HG03432 (cell line): ENCODE measurements at regions not wholly inside any gene's neighbourhood (a gene's known extent, or its start where the extent isn't known, plus 50 kb on each side); places are given as distances from the start of the nearest gene placed in this dataset.
"Not testable (repeated sequence)": the region's sequence is repeated elsewhere in the genome, so short reads cannot be mapped to it uniquely, and the experiment has no call there.

Source experiments
- ATAC-seq: cut with Tn5 transposase; IDR thresholded peaks from one replicate; pipeline ENCODE4 v1.9.1; 2021; ENCODE audit warnings: mild to moderate bottlenecking, moderate library complexity; ENCODE audit not compliant: unreplicated experiment

DNA sequence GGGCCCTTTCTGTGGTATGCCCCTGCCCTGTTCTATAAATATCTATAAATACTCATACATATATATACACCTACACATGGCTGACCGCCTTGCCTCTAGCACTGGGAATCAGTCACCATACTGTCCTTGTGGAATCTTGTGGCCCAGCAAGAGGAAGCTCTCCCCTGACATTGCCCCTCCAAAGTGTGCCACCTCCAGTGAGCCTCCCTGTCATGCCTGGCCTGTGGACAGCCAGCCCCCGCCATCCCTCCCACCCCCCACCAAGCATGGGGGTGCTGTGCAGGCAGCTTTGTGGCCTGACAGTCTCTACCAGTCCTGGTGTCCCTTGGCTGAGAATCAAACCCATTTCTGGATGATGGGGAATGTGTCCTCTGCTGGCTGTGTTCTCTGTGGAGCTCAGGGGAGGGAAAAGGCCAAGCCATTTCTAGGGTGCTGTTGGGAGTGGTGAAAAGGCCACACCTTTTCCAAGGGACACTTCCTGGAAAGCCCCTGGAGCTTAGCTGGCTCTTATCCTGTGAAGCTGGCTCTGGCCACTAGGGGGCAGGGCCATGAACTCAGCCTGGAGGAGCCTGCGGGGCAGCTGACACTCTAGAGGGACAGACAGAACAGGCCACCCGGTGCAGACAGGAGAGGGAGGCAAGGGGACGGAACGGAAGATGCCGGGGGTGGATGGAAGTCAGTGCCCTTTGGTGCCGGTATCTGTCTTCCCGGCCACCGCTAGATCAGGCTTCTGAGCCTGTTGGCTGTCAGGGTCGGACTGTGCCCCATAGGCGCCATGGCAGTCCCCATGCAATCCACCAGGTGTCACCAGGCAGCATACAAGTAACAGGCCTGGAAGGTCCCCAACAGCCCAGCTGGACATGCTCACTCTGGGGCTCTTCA lies 167.2 kb downstream of the TBC1D2B start:
- not testable (repeated sequence) for ATAC-seq

DNA sequence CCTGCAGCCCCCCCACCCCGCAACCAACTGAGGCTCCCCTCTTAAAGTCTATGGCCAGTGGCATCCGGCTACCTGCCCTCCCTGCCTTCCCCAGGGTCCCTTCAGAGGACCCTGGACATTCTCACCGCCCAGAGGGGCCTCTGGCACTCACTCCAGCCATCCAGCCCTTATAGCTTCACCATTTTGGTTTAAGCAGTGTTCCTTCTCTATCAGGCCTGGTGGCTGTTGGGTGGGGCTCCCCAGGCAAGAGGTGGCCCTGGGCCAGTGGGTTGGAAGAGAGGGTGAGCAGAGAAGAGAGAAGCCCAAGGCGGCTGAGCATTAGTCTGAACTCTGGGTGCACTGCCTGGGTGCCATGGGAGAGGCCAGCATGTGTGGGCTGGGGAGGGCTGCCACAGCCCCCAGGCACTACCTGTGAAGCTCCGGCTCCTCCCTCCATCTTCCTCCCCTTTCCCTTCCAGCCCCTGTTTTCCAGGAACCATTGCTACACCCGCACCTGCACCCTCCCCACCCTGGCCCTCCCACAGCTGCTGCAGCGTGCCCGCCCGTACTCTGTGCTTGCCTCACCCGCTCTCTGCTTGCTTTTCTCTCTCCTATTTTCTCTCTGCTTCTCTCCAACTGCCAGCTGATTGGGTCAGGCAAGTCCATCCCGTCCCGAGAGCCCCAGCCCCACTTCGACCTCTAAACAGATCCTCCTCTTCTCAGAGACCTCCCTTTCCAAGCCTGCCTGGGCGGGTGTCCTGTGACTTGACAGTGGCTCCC lies 168.2 kb downstream of the TBC1D2B start:
- no peak for ATAC-seq

DNA sequence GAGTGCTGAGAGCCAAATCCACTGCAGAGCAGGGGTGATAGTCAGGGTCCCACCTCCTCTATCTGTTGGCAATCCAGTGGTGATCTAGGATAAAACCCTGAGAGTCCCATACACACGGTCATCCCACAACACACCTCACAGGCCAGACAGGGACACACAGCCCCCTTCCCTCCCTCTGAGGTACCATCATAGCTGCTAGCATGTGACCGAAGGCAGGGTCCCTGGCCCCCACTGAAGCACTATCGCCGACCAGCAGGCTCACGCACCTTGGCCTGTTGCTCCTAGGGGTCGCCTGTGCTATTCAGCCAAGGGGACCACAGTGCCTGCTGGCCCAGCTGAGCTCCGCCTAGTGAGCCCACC lies 168.8 kb downstream of the TBC1D2B start:
- not testable (repeated sequence) for ATAC-seq

DNA sequence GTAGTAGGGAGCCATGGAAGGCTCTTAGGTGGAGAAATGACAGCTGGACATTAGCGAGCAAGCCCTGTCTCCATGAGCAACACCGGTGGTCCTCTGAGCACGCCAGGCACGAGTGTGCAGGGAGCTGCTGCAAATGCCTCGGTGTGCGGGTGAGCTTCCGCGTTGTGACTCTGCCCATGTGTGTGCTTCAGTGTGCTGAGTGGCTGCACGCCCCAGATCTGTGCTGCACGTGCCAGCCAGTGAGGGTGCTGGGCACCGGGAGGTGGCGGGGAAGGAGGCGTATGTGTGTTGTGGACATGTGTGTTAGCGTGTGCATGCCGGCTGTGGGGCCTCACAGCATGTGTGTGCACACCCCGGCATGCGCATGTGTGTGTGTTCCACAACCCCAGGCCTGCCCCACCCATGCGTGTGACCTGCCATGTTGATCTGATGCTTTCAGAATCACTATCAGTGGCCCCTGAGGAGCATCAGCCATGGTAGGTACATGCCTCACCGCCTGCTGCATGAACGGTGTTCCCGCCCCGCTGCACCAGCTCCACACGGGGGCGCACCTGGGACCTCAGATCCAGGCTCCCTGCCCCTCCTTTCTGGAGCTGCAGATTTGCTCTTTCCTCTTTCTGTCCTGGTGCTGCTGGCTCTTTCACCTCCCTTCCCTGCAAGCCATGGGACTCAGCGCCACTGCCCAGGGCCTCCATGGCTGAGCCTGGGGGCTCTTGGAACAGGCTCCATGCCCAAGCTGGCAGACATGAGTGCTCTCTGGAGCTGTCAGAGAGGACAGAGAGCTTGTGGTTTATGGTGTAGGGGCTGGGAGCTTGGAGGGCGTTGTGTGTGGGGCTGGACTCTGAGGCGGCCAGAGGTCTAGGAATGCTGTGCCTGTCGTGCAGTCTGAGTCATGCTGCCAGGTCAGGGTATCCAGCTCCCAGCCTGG lies 169.4 kb downstream of the TBC1D2B start:
- ATAC-seq = no peak

DNA sequence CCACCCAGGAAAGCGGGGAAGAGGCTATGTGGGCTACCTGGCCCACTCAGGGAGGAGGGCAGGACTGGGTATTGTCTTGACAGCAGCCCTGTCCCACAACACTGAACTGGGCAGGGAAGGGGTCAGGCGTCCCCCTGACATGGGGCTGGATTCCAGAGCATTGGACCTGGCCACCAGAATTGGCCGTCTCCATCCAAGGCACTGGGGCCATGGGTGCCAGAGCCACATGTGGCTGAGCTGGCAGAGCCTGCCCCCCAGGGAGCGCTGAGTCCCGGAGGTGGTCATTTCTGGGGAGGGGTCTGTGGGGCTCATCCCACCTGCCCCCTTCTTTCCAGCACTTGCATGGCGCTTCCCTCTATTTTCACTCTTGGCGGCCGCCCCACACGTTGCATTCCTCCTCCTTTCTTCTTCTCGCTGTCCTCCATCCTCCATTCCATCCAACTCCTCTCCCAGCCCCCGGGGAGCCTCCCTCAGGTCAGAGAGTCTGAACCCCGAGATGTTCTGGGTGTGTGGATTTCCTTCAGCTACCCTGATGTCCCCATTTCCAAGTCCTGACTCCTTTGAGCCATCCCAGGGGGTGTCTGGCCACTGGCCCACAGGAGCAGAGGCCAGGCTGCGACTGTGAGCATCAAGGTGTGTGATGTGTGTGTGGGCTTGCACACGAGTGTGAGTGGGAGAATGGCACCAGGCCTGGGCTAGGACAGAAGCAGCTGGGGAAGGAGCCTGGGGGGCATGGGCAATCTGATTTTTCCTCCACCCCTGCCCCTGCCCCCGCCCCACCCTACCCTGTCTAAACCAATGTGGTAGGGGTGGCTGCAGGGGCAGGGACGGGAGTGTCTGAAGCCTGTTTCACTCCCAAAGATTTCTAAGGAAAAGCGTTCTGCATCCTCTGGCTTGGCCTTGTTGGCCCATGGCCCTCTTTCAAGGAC lies 171.2 kb downstream of the TBC1D2B start:
- ATAC-seq = not testable (repeated sequence)

DNA sequence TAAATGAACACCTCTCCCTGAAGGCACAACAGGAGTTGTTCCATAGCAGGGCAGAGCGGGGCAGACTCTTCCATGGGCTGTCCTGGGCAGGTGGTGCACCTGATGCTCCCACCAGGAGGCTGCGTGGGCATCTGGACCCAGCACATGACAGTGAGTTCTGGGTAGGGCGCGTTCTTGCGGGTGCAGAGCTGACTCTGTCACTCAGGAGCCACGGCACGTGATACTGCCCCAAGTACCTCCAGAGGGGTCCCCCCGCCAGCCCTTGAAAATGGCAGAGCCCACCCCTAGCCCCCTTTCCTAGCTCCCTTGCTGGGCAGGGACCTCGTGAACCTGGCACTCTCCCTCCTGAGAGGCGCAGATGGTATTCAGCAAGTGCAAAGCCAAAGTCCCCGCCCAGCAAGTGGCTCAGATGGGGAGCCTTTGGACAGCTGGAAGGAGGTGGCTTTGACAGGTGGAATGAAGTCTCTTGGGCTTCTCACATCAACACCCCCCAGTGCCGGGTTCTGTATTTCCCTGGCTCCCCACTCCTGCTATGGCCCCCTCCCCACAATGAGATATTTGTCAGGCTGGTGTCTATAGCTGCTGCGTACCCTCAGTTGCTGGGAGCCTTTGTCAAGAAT lies 172.1 kb downstream of the TBC1D2B start:
- ATAC-seq = no peak

DNA sequence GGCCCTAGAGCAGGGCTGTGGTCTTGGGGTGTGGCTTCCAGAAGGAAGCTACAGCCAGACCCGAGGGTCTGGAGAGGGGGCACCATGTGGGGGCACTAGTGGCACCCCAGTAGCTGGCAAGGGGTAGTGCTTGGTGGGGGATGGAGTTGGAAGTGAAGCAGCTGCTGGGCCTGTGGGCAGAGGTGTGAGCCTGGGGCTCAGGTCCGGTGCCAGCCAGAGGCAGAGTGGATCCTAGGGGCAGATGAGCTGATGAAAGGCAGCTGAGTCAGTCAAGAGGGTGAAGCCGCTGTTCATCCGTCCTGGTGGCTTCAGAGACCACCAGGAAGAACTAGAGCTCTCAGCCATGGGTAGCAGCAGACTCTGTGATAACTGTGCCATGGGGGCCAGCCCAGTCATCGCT lies 172.6 kb downstream of the TBC1D2B start:
- ATAC-seq = no peak

DNA sequence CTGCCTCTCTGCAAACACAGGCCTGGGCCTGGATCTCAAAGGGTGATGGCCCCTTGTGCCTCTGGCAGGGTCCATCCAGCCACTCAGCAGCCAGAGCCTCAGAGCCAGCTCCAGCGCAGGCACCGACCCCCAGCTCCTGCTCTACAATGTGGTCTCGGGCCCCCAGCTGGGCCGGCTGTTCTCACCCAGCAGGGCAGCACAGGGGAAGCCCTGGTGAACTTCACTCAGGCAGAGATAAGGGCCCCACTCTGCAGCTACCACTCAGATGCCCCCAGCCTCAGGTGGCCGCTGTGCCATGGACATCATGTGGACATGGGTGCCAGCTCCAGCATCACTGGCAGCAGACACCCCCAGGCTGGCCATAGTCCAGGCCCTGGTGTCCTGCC lies 173.1 kb downstream of the TBC1D2B start:
- no peak for ATAC-seq

DNA sequence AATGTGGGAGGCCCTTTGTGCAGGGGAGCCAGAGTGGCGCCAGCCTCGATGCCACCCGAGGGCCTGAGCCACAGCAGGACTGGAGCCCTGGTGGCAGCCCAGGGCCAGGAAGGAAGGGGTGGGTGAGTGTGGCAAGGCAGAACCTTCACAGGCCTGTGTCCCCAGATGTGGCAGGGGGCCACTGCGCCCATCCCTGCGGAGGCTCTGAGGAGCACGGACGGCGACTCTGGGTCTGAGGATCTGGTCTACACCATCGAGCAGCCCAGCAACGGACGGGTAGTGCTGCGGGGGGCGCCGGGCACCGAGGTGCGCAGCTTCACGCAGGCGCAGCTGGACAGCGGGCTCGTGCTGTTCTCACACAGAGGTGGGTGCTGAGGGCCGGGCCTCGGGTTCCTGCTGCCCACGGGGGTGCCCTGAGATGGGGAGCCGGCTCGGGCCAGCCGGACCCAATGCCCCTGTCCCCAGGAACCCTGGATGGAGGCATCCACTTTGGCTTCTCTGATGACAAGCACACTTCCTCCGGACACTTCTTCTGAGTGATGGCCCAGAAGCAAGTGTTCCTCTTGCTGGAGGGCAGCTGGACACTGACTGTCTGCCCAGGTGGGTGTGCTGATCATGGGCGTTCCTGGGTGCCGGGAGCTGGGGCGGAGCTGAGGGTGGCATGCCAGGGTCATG lies 173.6 kb downstream of the TBC1D2B start:
- ATAC-seq = not testable (repeated sequence)

DNA sequence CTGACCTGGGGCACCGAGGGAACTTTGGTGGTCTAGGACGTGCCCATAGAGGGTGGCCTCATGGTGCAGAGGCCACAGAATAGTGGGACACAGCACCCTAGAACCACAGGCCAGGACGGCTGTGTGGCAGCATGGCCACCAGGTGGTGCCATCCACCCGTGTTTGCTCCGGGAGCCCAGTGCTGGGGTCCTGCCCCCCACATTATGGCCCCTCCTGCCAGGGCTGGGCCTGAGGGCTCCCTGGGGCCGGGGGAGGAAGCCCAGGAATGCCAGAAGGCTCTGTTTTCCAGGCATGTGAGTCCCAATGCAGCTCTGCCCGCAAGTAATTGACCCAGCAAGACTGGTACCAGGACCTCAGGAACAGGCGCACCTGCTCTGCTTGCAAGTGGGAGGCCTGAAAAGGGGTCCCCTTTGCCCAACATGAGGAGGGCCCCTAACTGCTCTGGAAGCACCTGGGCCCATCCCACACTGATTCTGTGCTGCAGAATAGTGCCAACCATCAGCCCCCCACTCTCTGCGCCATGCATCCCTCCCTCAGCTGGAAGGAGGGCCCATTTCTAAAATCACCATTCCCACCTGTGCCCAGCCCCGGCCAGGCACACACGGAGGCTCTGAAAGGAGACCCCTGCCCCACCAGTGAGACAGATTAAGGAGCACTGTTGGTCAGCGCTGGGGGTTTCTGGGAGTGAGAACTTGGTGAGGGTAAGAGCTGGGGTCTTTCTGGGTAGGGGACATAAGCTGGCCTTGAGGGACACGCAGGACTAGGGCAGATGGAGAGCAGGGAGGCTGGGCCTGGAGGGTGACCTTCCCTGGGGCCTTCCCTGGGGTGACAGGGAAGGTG lies 174.4 kb downstream of the TBC1D2B start:
- ATAC-seq = not testable (repeated sequence)

DNA sequence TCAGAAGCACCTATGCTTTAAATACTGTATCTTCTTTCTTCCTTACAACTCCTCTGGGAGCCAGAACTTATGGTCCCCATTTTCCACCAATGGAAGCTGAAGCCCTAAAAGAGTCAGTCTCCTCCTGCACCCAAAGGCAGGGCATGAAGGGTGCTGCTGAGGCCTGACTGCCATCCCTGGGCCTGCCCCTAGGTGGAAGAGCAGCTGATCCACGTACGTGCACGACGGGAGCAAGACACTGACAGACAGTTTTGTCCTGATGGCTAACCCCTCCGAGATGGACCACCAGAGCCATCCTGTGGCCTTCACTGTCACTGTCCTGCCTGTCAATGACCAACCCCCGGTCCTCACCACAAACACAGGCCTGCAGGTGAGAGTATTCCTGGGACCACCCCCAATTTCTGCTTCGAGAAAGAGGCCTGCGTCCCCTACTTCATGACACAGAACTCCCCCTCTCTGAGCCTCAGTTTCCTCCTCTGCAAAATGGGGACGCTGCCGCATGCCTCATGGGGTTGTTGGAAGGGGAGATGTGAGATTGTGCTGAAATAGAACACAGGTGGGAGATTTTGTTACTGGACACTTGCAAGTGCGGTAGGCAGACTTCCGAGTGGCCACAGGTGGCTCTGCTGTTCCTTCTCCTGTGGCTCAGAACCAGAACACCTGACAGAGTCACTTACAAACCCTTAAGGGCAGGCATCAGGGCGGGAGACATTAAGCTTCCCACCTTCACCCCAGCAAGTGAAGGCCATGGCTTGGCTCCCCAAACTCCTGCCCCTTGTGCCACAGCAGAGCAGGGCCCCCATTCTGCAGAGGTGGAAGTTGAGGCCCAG lies 175.4 kb downstream of the TBC1D2B start:
- ATAC-seq = no peak

DNA sequence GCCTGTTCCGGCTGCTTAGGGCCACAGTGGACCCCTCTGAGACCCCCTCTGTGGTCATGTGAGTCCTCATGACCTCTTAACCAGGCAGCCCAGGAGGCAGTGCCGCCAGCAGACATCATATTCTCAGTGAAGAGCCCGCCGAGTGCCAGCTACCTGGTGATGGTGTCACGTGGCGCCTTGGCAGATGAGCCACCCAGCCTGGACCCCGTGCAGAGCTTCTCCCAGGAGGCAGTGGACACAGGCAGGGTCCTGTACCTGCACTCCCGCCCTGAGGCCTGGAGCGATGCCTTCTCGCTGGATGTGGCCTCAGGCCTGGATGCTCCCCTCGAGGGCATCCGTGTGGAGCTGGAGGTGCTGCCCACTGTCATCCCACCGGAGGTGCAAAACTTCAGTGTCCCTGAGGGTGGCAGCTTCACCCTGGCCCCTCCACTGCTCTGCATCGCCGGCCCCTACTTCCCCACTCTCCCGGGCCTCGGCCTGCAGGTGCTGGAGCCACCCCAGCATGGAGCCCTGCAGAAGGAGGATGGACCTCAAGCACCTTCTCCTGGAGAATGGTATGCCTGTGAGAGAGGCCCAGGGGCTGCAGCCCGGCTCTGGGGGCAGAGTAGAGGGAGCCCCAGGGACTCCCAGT lies 176.1 kb downstream of the TBC1D2B start:
- ATAC-seq = no peak

DNA sequence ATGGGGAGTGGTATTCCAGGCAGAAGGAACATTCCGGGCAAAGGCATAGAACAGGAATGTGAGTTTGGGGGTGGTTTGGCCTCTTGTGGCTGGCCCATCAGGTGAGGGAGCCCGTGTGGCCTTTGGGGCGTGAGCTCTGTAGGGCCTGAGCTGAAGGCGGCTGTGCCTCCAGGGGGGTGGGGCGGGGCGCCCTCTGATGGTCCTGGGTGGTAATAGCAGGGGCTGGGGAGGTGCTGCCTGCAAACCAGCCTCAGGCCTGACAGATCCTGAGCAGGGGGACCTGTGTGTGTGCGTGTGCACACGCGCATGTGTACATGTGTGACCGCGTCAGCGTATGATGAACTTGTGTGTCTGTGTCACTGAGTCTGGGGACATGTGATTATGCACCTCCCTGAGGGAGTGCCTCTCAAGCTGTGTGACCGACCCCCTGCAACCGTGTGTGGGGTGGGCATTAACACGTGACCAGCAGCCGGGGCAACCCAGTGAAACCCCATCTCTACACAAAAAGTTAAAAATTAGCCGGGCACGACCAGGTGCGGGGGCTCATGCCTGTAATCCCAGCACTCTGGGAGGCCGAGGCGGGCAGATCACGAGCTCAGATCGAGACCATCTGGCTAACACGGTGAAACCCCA lies 177.1 kb downstream of the TBC1D2B start:
- not testable (repeated sequence) for ATAC-seq

DNA sequence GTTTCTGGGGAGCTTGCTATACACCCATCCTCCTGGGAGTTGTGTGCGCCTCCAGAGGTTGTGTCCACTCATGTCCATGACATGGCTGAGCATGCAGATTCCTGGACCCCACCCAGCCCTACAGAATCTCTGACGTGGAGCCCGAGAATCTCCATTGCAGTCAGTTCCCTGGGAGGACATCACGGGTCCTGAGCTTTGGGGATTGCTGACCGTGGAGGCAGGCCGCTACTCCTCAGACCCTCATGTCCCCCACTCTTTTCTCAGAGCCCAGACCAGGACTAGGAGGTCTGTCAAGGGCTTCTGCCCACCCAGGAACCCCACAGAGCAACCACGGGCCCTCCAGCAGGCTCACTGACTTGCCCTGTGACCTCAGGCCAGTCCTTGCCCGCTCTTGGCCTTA lies 177.7 kb downstream of the TBC1D2B start:
- not testable (repeated sequence) for ATAC-seq

DNA sequence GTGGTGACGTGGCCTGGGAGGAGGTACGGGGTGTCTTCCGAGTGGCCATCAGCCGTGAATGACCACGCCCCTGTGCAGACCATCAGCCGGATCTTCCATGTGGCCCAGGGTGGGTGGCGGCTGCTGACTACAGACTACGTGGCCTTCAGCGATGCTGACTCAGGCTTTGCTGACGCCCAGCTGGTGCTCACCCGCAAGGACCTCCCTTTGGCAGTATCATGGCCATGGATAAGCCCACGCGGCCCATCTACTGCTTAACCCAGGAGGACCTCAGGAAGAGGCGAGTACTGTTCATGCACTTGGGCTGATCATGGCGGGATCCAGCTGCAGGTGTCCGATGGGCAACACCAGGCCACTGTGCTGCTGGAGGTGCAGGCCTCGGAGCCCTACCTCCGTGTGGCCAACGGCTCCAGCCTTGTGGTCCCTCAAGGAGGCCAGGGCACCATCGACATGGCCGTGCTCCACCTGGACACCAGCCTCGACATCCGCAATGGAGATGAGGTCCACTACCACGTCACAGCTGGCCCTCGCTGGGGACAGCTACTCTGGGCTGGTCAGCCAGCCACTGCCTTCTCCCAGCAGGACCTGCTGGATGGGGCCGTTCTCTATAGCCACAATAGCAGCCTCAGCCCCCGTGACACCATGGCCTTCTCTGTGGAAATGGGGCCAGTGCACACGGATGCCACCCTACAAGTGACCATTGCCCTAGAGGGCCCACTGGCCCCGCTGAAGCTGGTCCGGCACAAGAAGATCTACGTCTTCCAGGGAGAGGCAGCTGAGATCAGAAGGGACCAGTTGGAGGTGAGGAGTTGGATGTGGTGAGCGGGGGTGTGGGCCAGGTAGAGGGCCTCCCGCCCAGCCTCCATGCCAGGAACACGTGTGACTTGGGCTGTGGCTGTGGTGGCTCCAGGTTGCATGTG lies 178.4 kb downstream of the TBC1D2B start:
- no peak for ATAC-seq
